Testis (tissue), 2 donors: ENCODE measurements at regions not wholly inside any gene's neighbourhood (a gene's known extent, or its start where the extent isn't known, plus 50 kb on each side); places are given as distances from the start of the nearest gene placed in this dataset.

ENCODE experiments used
- DNase-seq: peaks from one replicate; pipeline ENCODE4 v3.0.0-alpha.2; 2019
- H3K27ac ChIP-seq, 2 donors: fragments of 200-600 bp; sonication (generic); one replicate each; pipeline ENCODE4 v1.5.1; 2019
- H3K27me3 ChIP-seq: fragments of 200-600 bp; sonication (generic); one replicate; pipeline ENCODE4 v1.5.1; 2019
- H3K36me3 ChIP-seq: fragments of 200-600 bp; sonication (generic); one replicate; pipeline ENCODE4 v1.5.1; 2017; ENCODE audit warnings: low read depth; ENCODE audit errors: missing control alignments
- H3K4me1 ChIP-seq: fragments of 200-600 bp; sonication (generic); one replicate; pipeline ENCODE4 v1.5.1; 2019
- H3K4me3 ChIP-seq, 2 donors: fragments of 200-600 bp; sonication (generic); one replicate each; pipeline ENCODE4 v1.5.1; 2017 to 2019
- H3K9me3 ChIP-seq: fragments of 200-600 bp; sonication (generic); one replicate; pipeline ENCODE4 v1.5.1; 2017
- CTCF ChIP-seq, 3 experiments: fragments of 450-650 bp in 2 of 3; fragments of 200-600 bp in 1 of 3; sonication (generic) in 1 of 3; IDR thresholded peaks; one replicate each; pipeline ENCODE4 v1.5.1; 2016 to 2019; ENCODE audit warnings: antibody characterized with exemption in 3 of 3, mild to moderate bottlenecking in 2 of 3, moderate library complexity in 1 of 3
- POLR2A ChIP-seq: fragments of 450-650 bp; IDR thresholded peaks from one replicate; pipeline ENCODE4 v1.6.1; 2017; ENCODE audit warnings: antibody characterized with exemption, mild to moderate bottlenecking, moderate library complexity
- WGBS, 2 donors: methylation state at CpG; one replicate each; pipeline ENCODE4 v1.1.5; 2018; 5-methylcytosine and 5-hydroxymethylcytosine counted together
- intact Hi-C: fragments of 100-400 bp; cut with DNase I; formaldehyde crosslinking; loops from one replicate; pipeline ENCODE4 v1.15.1; 2023; ENCODE audit warnings: low total_unique reads

DNA sequence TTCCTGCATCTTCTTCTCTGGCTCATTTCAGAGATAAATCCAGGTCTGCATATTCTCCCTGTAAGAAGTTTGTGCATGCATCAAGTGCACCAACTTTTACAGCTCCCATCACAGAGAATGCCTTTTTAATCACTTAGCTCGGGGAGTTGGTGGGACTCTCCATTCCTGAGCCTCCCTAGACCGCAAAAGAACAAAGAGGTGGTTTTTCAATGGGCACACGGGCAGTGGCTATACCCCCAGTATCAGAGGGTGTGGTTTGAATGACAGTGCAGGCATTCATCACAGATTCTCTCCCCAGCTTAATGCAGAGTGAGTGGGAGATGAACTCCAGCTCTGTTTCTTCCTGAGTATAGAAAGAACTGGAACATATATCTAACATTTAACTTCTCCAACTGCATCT, 264.7 kb upstream of the NR4A3 start:
- intact Hi-C loops, result no loop called here

DNA sequence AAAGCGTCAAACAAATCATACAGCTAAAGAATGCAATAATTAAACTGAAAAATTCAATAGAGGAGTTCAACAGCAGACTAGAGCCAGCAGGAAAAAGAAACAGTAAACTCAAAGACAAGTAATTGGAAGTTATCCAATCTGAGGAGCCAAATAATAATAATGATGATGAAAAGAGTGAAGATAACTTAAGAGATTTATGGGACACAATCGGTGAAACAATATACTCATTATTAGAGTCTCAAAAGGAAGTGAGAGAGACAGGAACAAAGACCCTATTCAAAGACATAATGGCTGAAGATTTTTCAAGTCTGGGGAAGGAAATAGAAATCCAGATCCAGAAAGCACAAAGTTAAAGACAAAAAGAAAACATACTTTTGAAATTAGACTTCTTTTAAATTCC, 263.9 kb upstream of the NR4A3 start:
- Histone ChIP-seq H3K9me3 (no peaks in the 10 kb centered on the region), H3K4me1 (no peaks in the 10 kb centered on the region), H3K27me3 (no peaks in the 10 kb centered on the region), H3K4me3 (no peak overlapping the region), H3K36me3 (no peaks in the 10 kb centered on the region), H3K27ac (no peak overlapping the region)
- WGBS, 2 donors, result 58 to 64% methylated on average over 2 of the region's 2 CpGs
- no peak for TF ChIP-seq CTCF (IDR thresholded peaks at IDR 0.05)
- no peak for TF ChIP-seq POLR2A
- intact Hi-C loops, result no loop called here
- no peak for DNase-seq

More for the DNA sequence above, 264.7 kb upstream of the NR4A3 start:
- TF ChIP-seq POLR2A (no peak), CTCF (IDR thresholded peaks at IDR 0.05) (no peak)
- no peak overlapping the region for H3K27ac ChIP-seq
- WGBS, 2 donors, result 64 to 76% methylated on average over 3 of the region's 3 CpGs
- DNase-seq, result no peak
- H3K4me1 ChIP-seq, result no peaks in the 10 kb centered on the region
- no peaks in the 10 kb centered on the region for H3K27me3 ChIP-seq
- H3K4me3 ChIP-seq, result no peak overlapping the region
- no peaks in the 10 kb centered on the region for H3K36me3 ChIP-seq
- H3K9me3 ChIP-seq, result no peaks in the 10 kb centered on the region

GRCh38 chr9:99559776-99560175, 261.9 kb upstream of the NR4A3 start:
- DNase-seq, result no peak
- Histone ChIP-seq H3K27me3 (no peaks in the 10 kb centered on the region), H3K4me3 (no peak overlapping the region), H3K27ac (no peak overlapping the region), H3K9me3 (no peaks in the 10 kb centered on the region), H3K4me1 (no peaks in the 10 kb centered on the region), H3K36me3 (no peaks in the 10 kb centered on the region)
- TF ChIP-seq POLR2A (no peak), CTCF (IDR thresholded peaks at IDR 0.05) (no peak)
- WGBS, 2 donors, result 74 to 80% methylated on average over 1 of the region's 1 CpG
- intact Hi-C loops, result no loop called here

DNA sequence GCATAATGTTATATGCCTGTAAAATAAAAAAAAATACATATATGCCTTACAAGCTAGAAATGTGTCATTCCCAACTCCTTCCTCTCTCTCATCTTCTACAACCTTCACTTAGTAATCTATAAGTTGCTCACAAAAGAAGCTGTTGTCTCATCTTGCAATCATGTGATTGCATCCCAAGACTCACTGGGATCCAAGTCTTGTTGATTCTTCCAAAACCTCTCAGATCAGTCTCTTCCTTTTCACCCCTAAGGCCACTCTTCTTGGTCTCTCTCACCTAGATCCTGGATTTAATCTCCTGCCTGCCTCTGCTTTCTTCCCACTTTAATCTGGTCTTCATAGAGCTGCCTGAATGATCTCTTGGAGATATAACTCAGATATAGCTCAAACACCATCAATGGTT, 261.1 kb upstream of the NR4A3 start:
- H3K4me1 ChIP-seq, result no peaks in the 10 kb centered on the region
- no peaks in the 10 kb centered on the region for H3K9me3 ChIP-seq
- TF ChIP-seq POLR2A, result no peak
- TF ChIP-seq CTCF (IDR thresholded peaks at IDR 0.05), result no peak
- no peak overlapping the region for H3K27ac ChIP-seq
- H3K4me3 ChIP-seq, result no peak overlapping the region
- DNase-seq, result no peak
- no peaks in the 10 kb centered on the region for H3K27me3 ChIP-seq
- H3K36me3 ChIP-seq, result no peaks in the 10 kb centered on the region
- intact Hi-C loops, result no loop called here

DNA sequence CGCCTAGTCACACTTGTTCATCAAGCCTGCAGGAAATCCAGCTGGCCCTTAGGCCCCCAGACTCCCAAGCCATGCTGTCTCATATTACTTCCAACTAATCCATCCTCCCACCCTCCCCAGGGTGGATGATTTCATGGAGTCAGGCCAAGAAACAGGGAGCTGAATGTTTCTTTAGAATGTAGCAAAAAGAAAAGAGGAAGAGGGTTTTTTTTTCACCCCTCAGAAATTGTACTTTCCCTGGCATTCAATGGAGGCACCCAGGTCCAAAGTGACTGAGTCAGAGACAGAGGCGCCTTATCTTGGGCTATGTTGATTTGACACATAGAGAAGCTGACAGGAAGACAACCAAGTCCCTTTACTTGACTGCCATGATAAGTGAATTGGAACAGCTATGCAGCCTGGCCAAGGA, 260.2 kb upstream of the NR4A3 start:
- H3K27me3 ChIP-seq, result no peaks in the 10 kb centered on the region
- no peaks in the 10 kb centered on the region for H3K9me3 ChIP-seq
- DNase-seq, result no peak
- TF ChIP-seq POLR2A (no peak), CTCF (IDR thresholded peaks at IDR 0.05) (no peak)
- intact Hi-C loops, result no loop called here
- no peaks in the 10 kb centered on the region for H3K36me3 ChIP-seq
- H3K4me1 ChIP-seq, result no peaks in the 10 kb centered on the region
- H3K27ac ChIP-seq, result no peak overlapping the region
- no peak overlapping the region for H3K4me3 ChIP-seq
- 84 to 95% methylated on average over 2 of the region's 2 CpGs for WGBS, 2 donors
